ENCODE measurements at regions not wholly inside any gene's neighbourhood (a gene's known extent, or its start where the extent isn't known, plus 50 kb on each side); places are given as distances from the start of the nearest gene placed in this dataset.

- no peak overlapping the region for H3K27ac ChIP-seq (ENCODE audit: poor library complexity, severe bottlenecking)
- TF ChIP-seq, protein P1, sequence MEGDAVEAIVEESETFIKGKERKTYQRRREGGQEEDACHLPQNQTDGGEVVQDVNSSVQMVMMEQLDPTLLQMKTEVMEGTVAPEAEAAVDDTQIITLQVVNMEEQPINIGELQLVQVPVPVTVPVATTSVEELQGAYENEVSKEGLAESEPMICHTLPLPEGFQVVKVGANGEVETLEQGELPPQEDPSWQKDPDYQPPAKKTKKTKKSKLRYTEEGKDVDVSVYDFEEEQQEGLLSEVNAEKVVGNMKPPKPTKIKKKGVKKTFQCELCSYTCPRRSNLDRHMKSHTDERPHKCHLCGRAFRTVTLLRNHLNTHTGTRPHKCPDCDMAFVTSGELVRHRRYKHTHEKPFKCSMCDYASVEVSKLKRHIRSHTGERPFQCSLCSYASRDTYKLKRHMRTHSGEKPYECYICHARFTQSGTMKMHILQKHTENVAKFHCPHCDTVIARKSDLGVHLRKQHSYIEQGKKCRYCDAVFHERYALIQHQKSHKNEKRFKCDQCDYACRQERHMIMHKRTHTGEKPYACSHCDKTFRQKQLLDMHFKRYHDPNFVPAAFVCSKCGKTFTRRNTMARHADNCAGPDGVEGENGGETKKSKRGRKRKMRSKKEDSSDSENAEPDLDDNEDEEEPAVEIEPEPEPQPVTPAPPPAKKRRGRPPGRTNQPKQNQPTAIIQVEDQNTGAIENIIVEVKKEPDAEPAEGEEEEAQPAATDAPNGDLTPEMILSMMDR (IDR thresholded peaks at IDR 0.05; ENCODE audit: poor library complexity, severe bottlenecking) = no peak
- H3K9me3 ChIP-seq (ENCODE audit: severe bottlenecking) = no peaks in the 10 kb centered on the region
- H3K36me3 ChIP-seq (ENCODE audit: low read depth) = no peaks in the 10 kb centered on the region
- DNase-seq (ENCODE audit: low spot score) = no peak
- H3K4me3 ChIP-seq (ENCODE audit: severe bottlenecking) = no peak overlapping the region
- no peaks in the 10 kb centered on the region for H3K27me3 ChIP-seq (ENCODE audit: insufficient read depth, poor library complexity, severe bottlenecking)
- no peak for ATAC-seq (ENCODE audit: low read depth)
- H3K4me1 ChIP-seq (ENCODE audit: insufficient read depth, poor library complexity, severe bottlenecking) = no peaks in the 10 kb centered on the region
Observed at GRCh38 chr3:73718326-73719110, 93.8 kb upstream of the PDZRN3 start.

DNA sequence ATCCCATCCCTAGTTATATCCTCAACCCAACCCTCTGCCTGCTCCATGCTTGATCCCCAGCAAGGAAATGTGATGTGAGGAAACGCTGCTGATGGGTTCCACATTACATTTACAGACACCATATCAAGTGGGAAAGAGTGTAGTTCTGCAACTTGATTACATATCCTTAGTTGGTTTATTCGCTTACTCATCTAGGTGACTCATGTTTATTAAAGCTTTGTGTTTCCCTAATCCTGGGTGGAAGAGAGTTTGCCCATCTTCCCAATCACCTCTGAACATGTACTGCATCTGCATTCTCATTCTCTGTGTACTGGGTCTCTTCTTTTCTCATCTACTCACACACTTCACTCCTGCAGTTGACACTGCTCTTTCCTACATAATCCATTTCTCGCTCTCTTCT lies 91.7 kb upstream of the PDZRN3 start:
- DNase-seq (ENCODE audit: low spot score) (no peak), ATAC-seq (ENCODE audit: low read depth) (peak; percentile 86)
- Histone ChIP-seq H3K4me3 (ENCODE audit: severe bottlenecking) (no peak overlapping the region), H3K4me1 (ENCODE audit: insufficient read depth, poor library complexity, severe bottlenecking) (no peaks in the 10 kb centered on the region), H3K36me3 (ENCODE audit: low read depth) (no peaks in the 10 kb centered on the region), H3K27ac (ENCODE audit: poor library complexity, severe bottlenecking) (no peak overlapping the region), H3K9me3 (ENCODE audit: severe bottlenecking) (no peaks in the 10 kb centered on the region), H3K27me3 (ENCODE audit: insufficient read depth, poor library complexity, severe bottlenecking) (no peaks in the 10 kb centered on the region)
- TF ChIP-seq, protein P1 (IDR thresholded peaks at IDR 0.05; ENCODE audit: poor library complexity, severe bottlenecking) = no peak

GRCh38 chr3:73710340-73710739 lies 85.6 kb upstream of the PDZRN3 start:
- Histone ChIP-seq H3K27me3 (ENCODE audit: insufficient read depth, poor library complexity, severe bottlenecking) (no peaks in the 10 kb centered on the region), H3K27ac (ENCODE audit: poor library complexity, severe bottlenecking) (no peak overlapping the region), H3K4me1 (ENCODE audit: insufficient read depth, poor library complexity, severe bottlenecking) (no peaks in the 10 kb centered on the region), H3K4me3 (ENCODE audit: severe bottlenecking) (no peak overlapping the region), H3K36me3 (ENCODE audit: low read depth) (no peaks in the 10 kb centered on the region), H3K9me3 (ENCODE audit: severe bottlenecking) (no peaks in the 10 kb centered on the region)
- TF ChIP-seq, protein P1 (IDR thresholded peaks at IDR 0.05; ENCODE audit: poor library complexity, severe bottlenecking) = no peak
- no peak for DNase-seq (ENCODE audit: low spot score)
- no peak for ATAC-seq (ENCODE audit: low read depth)

GRCh38 chr3:73709712-73710111 lies 85.0 kb upstream of the PDZRN3 start:
- Histone ChIP-seq H3K4me3 (ENCODE audit: severe bottlenecking) (no peak overlapping the region), H3K27ac (ENCODE audit: poor library complexity, severe bottlenecking) (no peak overlapping the region), H3K36me3 (ENCODE audit: low read depth) (no peaks in the 10 kb centered on the region), H3K4me1 (ENCODE audit: insufficient read depth, poor library complexity, severe bottlenecking) (no peaks in the 10 kb centered on the region), H3K9me3 (ENCODE audit: severe bottlenecking) (no peaks in the 10 kb centered on the region), H3K27me3 (ENCODE audit: insufficient read depth, poor library complexity, severe bottlenecking) (no peaks in the 10 kb centered on the region)
- TF ChIP-seq, protein P1 (IDR thresholded peaks at IDR 0.05; ENCODE audit: poor library complexity, severe bottlenecking) = no peak
- DNase-seq (ENCODE audit: low spot score) (no peak), ATAC-seq (ENCODE audit: low read depth) (no peak)

DNA sequence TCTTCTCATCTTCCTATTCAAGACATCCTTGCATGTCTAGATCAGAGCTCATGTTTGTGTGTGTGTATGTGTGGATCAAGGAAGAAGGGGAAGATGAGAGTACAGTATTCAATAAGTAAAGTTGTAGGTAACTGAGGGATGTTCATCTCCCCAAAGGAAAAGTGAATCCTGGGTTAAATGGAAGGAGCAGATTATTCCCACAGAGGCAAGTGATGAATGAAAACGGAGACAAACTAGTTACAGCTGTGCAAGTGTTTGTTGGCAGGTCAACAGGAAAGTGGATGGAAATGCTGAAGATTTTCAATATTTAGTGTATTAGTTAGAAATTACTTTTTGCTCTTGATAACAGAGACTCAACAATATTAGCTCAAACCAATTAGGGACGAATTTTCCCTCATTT lies 84.2 kb upstream of the PDZRN3 start:
- Histone ChIP-seq H3K4me3 (ENCODE audit: severe bottlenecking) (no peak overlapping the region), H3K27me3 (ENCODE audit: insufficient read depth, poor library complexity, severe bottlenecking) (no peaks in the 10 kb centered on the region), H3K36me3 (ENCODE audit: low read depth) (no peaks in the 10 kb centered on the region), H3K4me1 (ENCODE audit: insufficient read depth, poor library complexity, severe bottlenecking) (no peaks in the 10 kb centered on the region), H3K9me3 (ENCODE audit: severe bottlenecking) (no peaks in the 10 kb centered on the region), H3K27ac (ENCODE audit: poor library complexity, severe bottlenecking) (no peak overlapping the region)
- TF ChIP-seq, protein P1 (IDR thresholded peaks at IDR 0.05; ENCODE audit: poor library complexity, severe bottlenecking) = no peak
- DNase-seq (ENCODE audit: low spot score) (no peak), ATAC-seq (ENCODE audit: low read depth) (no peak)

All from RWPE2 (cell line).